ENCODE measurements at regions not wholly inside any gene's neighbourhood (a gene's known extent, or its start where the extent isn't known, plus 50 kb on each side); places are given as distances from the start of the nearest gene placed in this dataset.
A peak's percentile ranks its signal among the peaks of the same experiment; 100 is the strongest.

GRCh38 chr10:78859769-78860168 lies 209.0 kb upstream of the ZMIZ1 start (continued):
- TF ChIP-seq NRF1 (IDR thresholded peaks at IDR 0.05; ENCODE audit: low read depth, low read length) (no peak), MXI1 (IDR thresholded peaks at IDR 0.05; ENCODE audit: low read depth, low read length) (peak; percentile 62; the same call in 1 of the 2 replicates), FOXJ3 (CRISPR knock-in tag; IDR thresholded peaks at IDR 0.05) (peak; percentile 78; the same call in 1 of the 2 replicates), TCF12 (IDR thresholded peaks at IDR 0.05) (peak; percentile 12; the same call in 1 of the 2 replicates), RCOR1 (IDR thresholded peaks at IDR 0.05; ENCODE audit: low read length) (peak; percentile 58), RXRA (IDR thresholded peaks at IDR 0.05; ENCODE audit: borderline replicate concordance, low read depth) (no peak), TAF1 (IDR thresholded peaks at IDR 0.05; ENCODE audit: borderline replicate concordance, low read depth, low read length) (no peak), IRF3 (IDR thresholded peaks at IDR 0.05; ENCODE audit: low read depth, low read length) (no peak)

DNA sequence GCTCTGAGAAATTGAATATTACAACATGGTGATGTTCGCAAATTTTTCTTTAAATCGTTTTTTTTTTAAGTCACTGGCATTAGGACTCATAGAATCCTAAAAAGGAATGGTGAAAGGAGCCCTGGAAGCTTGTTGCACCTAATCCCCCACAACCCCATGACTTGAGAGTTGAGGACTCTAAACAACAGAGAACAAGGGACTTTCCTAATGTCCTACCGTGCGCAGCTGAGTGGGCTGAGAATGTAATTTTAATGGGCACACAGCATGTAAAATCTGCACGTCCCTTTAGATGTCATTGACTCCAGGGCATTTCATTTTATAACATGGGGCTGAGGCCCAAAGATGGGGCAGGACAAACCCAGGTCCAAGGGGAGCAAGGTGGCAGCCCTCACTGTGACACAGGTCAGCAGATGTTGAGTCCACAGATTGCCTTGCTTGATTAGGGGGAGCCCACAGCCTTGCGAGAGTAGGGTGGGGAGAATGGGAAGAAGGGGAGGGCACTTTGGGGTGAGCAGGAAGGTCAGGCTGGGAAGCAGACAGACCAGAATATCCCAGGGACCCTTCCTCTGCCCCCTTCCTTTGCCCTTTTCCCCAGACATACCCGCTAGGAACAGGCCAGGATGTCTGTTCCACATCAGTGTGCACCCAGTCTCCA lies 208.4 kb upstream of the ZMIZ1 start:
- no peak overlapping the region for H3K9ac ChIP-seq
- peaks cover 0 to 76% of the 10 kb centered on the region in 2 experiments; a peak in 2 of 4 replicates for H3K4me1 ChIP-seq (ENCODE audit: control insufficient read depth in 1 of 2, insufficient read depth in 2 of 2, low read depth in 1 of 2, low read length in 1 of 2)
- H3K9me3 ChIP-seq: no peaks in the 10 kb centered on the region
- H2AFZ ChIP-seq (ENCODE audit: low read depth): no peak overlapping the region
- TF ChIP-seq, protein P1, sequence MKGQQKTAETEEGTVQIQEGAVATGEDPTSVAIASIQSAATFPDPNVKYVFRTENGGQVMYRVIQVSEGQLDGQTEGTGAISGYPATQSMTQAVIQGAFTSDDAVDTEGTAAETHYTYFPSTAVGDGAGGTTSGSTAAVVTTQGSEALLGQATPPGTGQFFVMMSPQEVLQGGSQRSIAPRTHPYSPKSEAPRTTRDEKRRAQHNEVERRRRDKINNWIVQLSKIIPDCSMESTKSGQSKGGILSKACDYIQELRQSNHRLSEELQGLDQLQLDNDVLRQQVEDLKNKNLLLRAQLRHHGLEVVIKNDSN (IDR thresholded peaks at IDR 0.05; ENCODE audit: borderline replicate concordance, low read depth): no peak
- no peak for TF ChIP-seq POLR2AphosphoS5 (IDR thresholded peaks at IDR 0.05; ENCODE audit: low read depth, low read length)
- TF ChIP-seq SMC3 (IDR thresholded peaks at IDR 0.05; ENCODE audit: low read depth, low read length): no peak
- no peak for TF ChIP-seq EP300 (IDR thresholded peaks at IDR 0.05; ENCODE audit: borderline replicate concordance in 1 of 2, low read depth in 1 of 2, low read length in 1 of 2)
- TF ChIP-seq MEF2A (IDR thresholded peaks at IDR 0.05; ENCODE audit: borderline replicate concordance, low read depth): no peak
- no peak for TF ChIP-seq PBX3 (IDR thresholded peaks at IDR 0.05)
- no peak for TF ChIP-seq NRF1 (IDR thresholded peaks at IDR 0.05; ENCODE audit: low read depth, low read length)
- no peak for TF ChIP-seq MXI1 (IDR thresholded peaks at IDR 0.05; ENCODE audit: low read depth, low read length)
- no peak for TF ChIP-seq RCOR1 (IDR thresholded peaks at IDR 0.05; ENCODE audit: low read length)
- no peak for TF ChIP-seq RFX5 (IDR thresholded peaks at IDR 0.05; ENCODE audit: low read length)
- TF ChIP-seq ELF1 (IDR thresholded peaks at IDR 0.05): no peak
- TF ChIP-seq, protein P2, sequence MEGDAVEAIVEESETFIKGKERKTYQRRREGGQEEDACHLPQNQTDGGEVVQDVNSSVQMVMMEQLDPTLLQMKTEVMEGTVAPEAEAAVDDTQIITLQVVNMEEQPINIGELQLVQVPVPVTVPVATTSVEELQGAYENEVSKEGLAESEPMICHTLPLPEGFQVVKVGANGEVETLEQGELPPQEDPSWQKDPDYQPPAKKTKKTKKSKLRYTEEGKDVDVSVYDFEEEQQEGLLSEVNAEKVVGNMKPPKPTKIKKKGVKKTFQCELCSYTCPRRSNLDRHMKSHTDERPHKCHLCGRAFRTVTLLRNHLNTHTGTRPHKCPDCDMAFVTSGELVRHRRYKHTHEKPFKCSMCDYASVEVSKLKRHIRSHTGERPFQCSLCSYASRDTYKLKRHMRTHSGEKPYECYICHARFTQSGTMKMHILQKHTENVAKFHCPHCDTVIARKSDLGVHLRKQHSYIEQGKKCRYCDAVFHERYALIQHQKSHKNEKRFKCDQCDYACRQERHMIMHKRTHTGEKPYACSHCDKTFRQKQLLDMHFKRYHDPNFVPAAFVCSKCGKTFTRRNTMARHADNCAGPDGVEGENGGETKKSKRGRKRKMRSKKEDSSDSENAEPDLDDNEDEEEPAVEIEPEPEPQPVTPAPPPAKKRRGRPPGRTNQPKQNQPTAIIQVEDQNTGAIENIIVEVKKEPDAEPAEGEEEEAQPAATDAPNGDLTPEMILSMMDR (IDR thresholded peaks at IDR 0.05): no peak
- no peak for TF ChIP-seq YY1 (IDR thresholded peaks at IDR 0.05; ENCODE audit: low read depth)
- no peak for TF ChIP-seq GABPA (IDR thresholded peaks at IDR 0.05; ENCODE audit: low read depth)
- no peak for TF ChIP-seq TCF12 (IDR thresholded peaks at IDR 0.05)
- TF ChIP-seq, protein P3, sequence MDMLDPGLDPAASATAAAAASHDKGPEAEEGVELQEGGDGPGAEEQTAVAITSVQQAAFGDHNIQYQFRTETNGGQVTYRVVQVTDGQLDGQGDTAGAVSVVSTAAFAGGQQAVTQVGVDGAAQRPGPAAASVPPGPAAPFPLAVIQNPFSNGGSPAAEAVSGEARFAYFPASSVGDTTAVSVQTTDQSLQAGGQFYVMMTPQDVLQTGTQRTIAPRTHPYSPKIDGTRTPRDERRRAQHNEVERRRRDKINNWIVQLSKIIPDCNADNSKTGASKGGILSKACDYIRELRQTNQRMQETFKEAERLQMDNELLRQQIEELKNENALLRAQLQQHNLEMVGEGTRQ (IDR thresholded peaks at IDR 0.05; ENCODE audit: borderline replicate concordance, low read depth, low read length): no peak
- no peak for TF ChIP-seq EZH2phosphoT487 (IDR thresholded peaks at IDR 0.05; ENCODE audit: borderline replicate concordance, low read depth)
- TF ChIP-seq TAF1 (IDR thresholded peaks at IDR 0.05; ENCODE audit: borderline replicate concordance, low read depth, low read length): no peak
- TF ChIP-seq RAD21 (IDR thresholded peaks at IDR 0.05; ENCODE audit: low read length): no peak
- TF ChIP-seq RXRA (IDR thresholded peaks at IDR 0.05; ENCODE audit: borderline replicate concordance, low read depth): no peak
- H3K9me2 ChIP-seq: no peaks in the 10 kb centered on the region
- no peaks in the 10 kb centered on the region for H3K27me3 ChIP-seq (ENCODE audit: insufficient read depth)
- no peak overlapping the region for H3K4me2 ChIP-seq
- ChIA-PET CTCF (interaction anchor here (0.7 to 1.5 kb wide), 4 partner anchors 8 to 813 kb away, joined by 3 to 4 read pairs (median 4); no protein-coding TSS in a partner anchor), POLR2A (no interaction called here)
- H3K27ac ChIP-seq (ENCODE audit: low read depth in 2 of 2, low read length in 1 of 2): peak overlapping the region in 1 of 2 experiments; percentile 94; a peak in 2 of 4 replicates
- H3K79me2 ChIP-seq (ENCODE audit: insufficient read depth): no peaks in the 10 kb centered on the region
- H3F3A ChIP-seq (replicated peaks; ENCODE audit: insufficient read depth): no peaks in the 10 kb centered on the region
- DNase-seq: no peak
- WGBS (ENCODE audit: low lambda C conversion rate): 76% methylated on average over 7 of the region's 7 CpGs
- no peak overlapping the region for H3K4me3 ChIP-seq (ENCODE audit: low read depth in 2 of 2, low read length in 1 of 2)
- no peaks in the 10 kb centered on the region for H4K20me1 ChIP-seq (ENCODE audit: insufficient read depth)
- no peaks in the 10 kb centered on the region for H3K36me3 ChIP-seq (replicated peaks in 1 of 2; ENCODE audit: control insufficient read depth in 1 of 2, insufficient read depth in 2 of 2, low read length in 1 of 2)
